Tibial artery (tissue), 4 donors: ENCODE measurements at regions not wholly inside any gene's neighbourhood (a gene's known extent, or its start where the extent isn't known, plus 50 kb on each side); places are given as distances from the start of the nearest gene placed in this dataset.

Experiments used
- DNase-seq, 2 donors: peaks; one replicate each; pipeline ENCODE4 v3.0.0-alpha.2; 2019
- H3K27ac ChIP-seq, 2 donors: fragments of 200-600 bp; sonication (generic) in 1 of 2; 1 replicate in 1 of 2; 2 replicates in 1 of 2; pipeline ENCODE4 v1.5.1; 2018 to 2019; ENCODE audit warnings: mild to moderate bottlenecking in 1 of 2
- H3K27me3 ChIP-seq, 2 donors: fragments of 200-600 bp; sonication (generic) in 1 of 2; one replicate each; pipeline versions ENCODE4 v1.5.1 to v1.6.0; 2016 to 2019
- H3K36me3 ChIP-seq, 3 donors: fragments of 200-600 bp; sonication (generic) in 2 of 3; one replicate each; pipeline ENCODE4 v1.5.1; 2016 to 2019; ENCODE audit warnings: mild to moderate bottlenecking in 2 of 3
- H3K4me1 ChIP-seq, 4 donors: fragments of 200-600 bp; sonication (generic) in 2 of 4; 1 replicate in 3 of 4; 2 replicates in 1 of 4; pipeline ENCODE4 v1.5.1; 2016 to 2019
- H3K4me3 ChIP-seq, 2 donors: fragments of 200-600 bp; sonication (generic) in 1 of 2; 1 replicate in 1 of 2; 2 replicates in 1 of 2; pipeline ENCODE4 v1.5.1; 2018 to 2019; ENCODE audit warnings: mild to moderate bottlenecking in 2 of 2
- H3K9me3 ChIP-seq, 3 donors: fragments of 200-600 bp; sonication (generic) in 1 of 3; one replicate each; pipeline ENCODE4 v1.5.1; 2016 to 2019
- intact Hi-C: fragments of 100-400 bp; cut with DNase I; formaldehyde crosslinking; loops from one replicate; pipeline ENCODE4 v1.15.0; 2023; ENCODE audit warnings: low total_unique reads
- TF ChIP-seq, protein P1 (sequence below), 2 experiments: fragments of 200-600 bp in 1 of 2; fragments of 450-650 bp in 1 of 2; IDR thresholded peaks; one replicate each; pipeline ENCODE4 v1.5.1; 2017 to 2019; ENCODE audit warnings: antibody characterized with exemption in 2 of 2, mild to moderate bottlenecking in 1 of 2, moderate library complexity in 1 of 2

DNA sequence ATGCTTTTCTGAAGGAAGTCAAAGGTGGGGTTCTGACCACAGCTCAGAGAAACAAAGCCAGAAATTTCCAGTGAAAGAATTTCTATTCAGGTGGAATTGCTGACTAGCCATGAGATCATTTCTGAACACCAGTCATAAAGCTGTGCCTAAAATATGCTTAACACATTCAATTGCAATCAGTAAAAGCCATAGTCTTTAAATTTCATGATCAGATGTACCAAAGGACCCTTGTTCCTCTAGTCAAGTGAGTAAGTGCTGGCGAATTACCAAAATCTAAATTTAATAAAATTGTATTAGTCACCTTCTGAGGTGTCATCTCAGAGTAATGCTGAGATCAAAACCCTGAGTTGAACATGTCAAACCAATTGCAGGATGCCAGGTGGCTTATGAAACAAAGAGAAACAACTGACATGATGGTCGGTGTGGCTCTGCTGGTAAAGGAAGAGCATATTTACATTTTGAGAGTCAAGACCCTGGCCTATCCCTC lies 334.2 kb upstream of the CCNH start:
- no peak for DNase-seq
- TF ChIP-seq, protein P1, sequence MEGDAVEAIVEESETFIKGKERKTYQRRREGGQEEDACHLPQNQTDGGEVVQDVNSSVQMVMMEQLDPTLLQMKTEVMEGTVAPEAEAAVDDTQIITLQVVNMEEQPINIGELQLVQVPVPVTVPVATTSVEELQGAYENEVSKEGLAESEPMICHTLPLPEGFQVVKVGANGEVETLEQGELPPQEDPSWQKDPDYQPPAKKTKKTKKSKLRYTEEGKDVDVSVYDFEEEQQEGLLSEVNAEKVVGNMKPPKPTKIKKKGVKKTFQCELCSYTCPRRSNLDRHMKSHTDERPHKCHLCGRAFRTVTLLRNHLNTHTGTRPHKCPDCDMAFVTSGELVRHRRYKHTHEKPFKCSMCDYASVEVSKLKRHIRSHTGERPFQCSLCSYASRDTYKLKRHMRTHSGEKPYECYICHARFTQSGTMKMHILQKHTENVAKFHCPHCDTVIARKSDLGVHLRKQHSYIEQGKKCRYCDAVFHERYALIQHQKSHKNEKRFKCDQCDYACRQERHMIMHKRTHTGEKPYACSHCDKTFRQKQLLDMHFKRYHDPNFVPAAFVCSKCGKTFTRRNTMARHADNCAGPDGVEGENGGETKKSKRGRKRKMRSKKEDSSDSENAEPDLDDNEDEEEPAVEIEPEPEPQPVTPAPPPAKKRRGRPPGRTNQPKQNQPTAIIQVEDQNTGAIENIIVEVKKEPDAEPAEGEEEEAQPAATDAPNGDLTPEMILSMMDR (IDR thresholded peaks at IDR 0.05), result no peak
- Histone ChIP-seq H3K4me3 (no peak overlapping the region), H3K9me3 (no peaks in the 10 kb centered on the region), H3K27ac (no peak overlapping the region), H3K27me3 (no peaks in the 10 kb centered on the region), H3K36me3 (no peaks in the 10 kb centered on the region), H3K4me1 (no peaks in the 10 kb centered on the region)
- intact Hi-C loops, result no loop called here

DNA sequence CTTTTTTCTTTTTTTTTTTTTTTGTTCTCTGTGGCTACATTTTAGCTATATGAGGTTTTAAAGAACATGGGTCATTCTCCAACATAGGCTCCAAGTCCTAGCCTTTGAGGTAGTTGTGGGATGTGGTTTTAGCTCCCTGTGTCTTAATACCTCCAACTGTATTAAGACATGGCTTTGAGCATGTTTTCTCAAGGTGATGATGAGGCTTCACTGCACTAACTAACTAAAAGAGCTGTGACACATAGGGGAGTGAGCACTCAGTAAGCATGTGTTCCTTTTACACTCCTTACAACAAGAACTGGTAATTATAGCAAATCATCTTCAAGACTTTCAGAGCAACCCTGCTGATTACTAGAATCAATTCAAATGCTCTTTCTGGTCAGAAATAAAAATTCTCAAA lies 333.6 kb upstream of the CCNH start:
- DNase-seq, result no peak
- Histone ChIP-seq H3K27me3 (no peaks in the 10 kb centered on the region), H3K27ac (no peak overlapping the region), H3K9me3 (no peaks in the 10 kb centered on the region), H3K4me3 (no peak overlapping the region), H3K36me3 (no peaks in the 10 kb centered on the region), H3K4me1 (no peaks in the 10 kb centered on the region)
- TF ChIP-seq, protein P1 (IDR thresholded peaks at IDR 0.05), result no peak
- intact Hi-C loops, result no loop called here

DNA sequence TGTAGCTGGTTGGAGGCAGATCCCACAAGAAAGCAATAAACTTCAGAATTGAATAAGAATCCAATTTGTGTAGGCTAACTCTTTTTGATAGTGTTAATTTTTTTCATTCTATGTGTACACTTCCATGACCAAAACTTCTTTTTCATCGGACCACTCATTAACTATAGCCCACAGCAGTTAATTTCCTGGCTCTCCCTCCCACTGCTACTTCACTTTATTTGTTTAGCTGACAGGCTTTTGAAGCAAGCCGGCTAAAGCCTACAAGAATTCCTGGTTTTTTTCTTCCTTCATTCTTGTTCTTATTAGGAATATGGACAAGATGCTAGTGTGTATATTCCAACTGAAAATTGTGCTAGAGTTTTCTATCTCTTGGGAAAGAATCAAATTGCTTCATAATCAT lies 329.2 kb upstream of the CCNH start:
- Histone ChIP-seq H3K36me3 (no peaks in the 10 kb centered on the region), H3K4me1 (no peaks in the 10 kb centered on the region), H3K9me3 (no peaks in the 10 kb centered on the region), H3K27ac (no peak overlapping the region), H3K4me3 (no peak overlapping the region), H3K27me3 (no peaks in the 10 kb centered on the region)
- TF ChIP-seq, protein P1 (IDR thresholded peaks at IDR 0.05), result no peak
- no peak for DNase-seq
- intact Hi-C loops, result no loop called here

DNA sequence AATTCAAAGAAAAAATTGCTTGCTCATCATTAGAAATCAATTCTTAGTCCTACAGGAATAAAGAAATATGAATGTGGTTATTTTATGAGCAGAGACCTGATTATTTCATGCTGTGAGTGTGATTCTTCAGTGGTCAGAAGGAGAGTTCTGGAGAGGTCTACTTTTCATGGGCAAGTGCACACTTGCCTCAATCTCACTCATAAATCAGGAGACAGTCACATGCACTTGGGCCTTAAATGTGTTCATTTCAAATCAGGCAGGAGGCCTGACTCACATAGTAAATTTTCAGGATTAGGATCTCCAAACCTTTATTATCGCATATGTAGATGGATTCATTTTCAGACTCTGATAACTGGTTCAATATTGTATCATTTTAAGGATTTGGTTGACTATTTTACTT lies 323.2 kb upstream of the CCNH start:
- TF ChIP-seq, protein P1 (IDR thresholded peaks at IDR 0.05), result no peak
- intact Hi-C loops, result no loop called here
- no peak overlapping the region for H3K4me3 ChIP-seq
- no peak overlapping the region for H3K27ac ChIP-seq
- H3K4me1 ChIP-seq, result no peaks in the 10 kb centered on the region
- no peaks in the 10 kb centered on the region for H3K36me3 ChIP-seq
- no peak for DNase-seq
- no peaks in the 10 kb centered on the region for H3K27me3 ChIP-seq
- H3K9me3 ChIP-seq, result no peaks in the 10 kb centered on the region

DNA sequence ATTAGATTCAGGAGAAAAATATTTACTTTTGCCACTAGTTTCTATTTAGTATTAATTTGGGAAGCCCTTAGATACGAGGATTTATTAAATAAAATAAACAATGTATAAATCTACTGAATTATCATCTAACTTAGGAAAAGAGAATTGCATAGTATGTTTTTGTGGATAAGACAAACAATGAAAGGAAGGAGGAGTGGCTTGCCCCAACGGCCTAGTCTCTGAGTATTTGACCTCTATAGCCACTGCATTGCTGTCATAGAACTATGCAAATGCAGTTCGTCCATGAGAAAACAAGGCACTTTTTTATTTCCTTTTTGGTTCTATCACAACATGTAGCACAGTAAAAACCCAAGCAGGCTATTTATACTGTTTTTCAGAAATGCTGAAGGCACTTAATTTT lies 321.2 kb upstream of the CCNH start:
- Histone ChIP-seq H3K4me1 (no peaks in the 10 kb centered on the region), H3K36me3 (no peaks in the 10 kb centered on the region), H3K4me3 (no peak overlapping the region), H3K27ac (no peak overlapping the region), H3K27me3 (no peaks in the 10 kb centered on the region), H3K9me3 (no peaks in the 10 kb centered on the region)
- TF ChIP-seq, protein P1 (IDR thresholded peaks at IDR 0.05), result no peak
- intact Hi-C loops, result no loop called here
- DNase-seq, result no peak
